Stimulated activated CD4-positive, alpha-beta T cell treated with anti-CD3 and anti-CD28 coated beads, TNF-alpha, amount 100 ng/mL, for 48 hours (primary cell): ENCODE measurements at regions not wholly inside any gene's neighbourhood (a gene's known extent, or its start where the extent isn't known, plus 50 kb on each side); places are given as distances from the start of the nearest gene placed in this dataset.
A peak's percentile ranks its signal among the peaks of the same experiment; 100 is the strongest.

Source experiments
- DNase-seq, 3 donors: peaks; one replicate each; pipeline ENCODE4 v3.0.0-alpha.2; 2020; ENCODE audit warnings: low read depth in 3 of 3

DNA sequence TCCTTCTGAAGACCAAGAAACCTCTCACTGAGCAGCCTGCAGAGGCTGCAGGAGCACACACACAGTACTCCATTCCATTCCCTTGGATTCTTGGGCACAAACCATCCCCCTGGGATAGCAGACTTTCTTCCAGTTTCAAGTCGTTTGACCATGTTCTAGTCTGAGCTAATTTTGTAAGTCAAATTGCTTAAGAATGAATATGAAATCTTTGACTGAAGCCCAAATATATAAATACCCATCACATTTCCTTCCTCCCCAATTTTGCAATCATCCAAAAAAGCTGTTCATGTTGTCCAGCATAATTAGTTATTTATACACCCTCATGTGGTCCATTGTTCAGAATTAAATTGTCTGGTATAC lies 231.2 kb upstream of the TPRG1 start:
- no peak for DNase-seq

DNA sequence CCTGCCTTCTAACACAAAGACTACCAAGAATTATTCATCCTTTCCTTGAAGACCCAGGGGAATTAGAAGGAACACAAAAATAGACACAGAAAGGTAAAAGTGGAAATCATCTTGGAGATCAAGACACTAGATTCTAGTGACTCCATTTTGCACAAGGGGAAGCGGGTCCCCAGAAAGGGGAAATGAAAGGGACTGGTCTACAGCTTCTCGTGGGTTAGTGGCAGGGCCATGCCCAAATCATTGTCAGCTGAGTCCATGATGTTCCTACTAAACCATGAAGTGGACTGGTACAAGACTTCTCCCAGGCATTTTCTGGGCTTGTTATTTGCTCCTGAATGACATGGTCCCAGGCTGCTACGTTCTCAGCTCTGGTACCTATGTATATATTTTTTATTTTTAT lies 230.7 kb upstream of the TPRG1 start:
- DNase-seq = no peak

DNA sequence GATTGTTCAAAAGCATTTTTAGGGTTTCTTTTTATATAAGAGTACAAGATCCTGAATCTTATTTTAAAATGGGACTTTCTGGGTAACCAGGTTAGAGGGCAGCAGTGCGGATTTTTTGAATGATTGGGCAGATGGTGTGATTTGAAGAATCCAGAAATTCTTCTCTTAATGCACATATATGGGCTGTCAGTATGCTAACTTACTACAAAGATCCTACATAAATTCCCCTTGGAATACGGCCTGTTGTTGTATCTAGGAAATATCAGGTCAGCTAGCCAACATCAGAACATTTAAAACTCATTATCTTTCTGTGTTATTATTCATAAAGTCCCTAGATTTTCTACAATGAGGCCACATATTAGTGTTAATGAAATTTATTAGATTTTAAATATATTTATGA lies 229.6 kb upstream of the TPRG1 start:
- DNase-seq = no peak

DNA sequence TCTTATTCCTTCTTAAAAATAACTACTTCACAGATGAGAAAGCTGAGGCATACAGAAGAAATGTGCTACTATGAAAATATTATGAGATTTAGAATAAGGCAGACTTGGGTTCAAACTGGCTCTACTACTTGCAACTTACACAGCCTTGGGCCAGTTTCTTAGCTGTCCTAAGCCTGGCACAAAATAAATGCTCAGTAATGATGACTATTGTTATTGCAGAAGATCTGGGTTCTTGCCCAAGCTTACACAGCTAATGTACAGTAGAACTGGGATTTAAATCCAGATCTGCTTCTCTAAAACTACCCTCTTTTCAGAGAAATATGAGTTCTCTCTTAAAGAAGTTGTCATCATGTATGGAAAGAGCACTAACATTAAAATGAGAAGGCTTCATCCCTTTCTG lies 228.2 kb upstream of the TPRG1 start:
- no peak for DNase-seq

DNA sequence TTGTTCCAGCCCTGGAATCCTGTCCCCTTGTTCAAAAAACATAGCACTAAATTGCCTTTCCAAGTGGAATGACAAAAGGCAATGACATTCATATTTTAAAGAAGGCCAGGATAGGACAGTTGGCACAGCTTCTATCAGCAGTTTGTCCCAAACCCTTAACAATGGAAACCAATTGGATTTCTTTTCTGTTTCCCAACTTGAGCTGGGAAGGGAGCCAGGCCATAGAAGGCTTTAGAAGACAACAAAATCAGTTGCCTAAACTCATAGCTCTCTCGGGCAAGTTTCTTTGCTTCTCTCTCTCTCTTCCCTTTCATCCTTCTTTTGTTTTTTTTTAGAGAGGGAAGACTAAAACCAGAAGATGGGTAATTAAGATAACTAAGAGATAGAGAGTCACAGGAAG lies 227.7 kb upstream of the TPRG1 start:
- no peak for DNase-seq

DNA sequence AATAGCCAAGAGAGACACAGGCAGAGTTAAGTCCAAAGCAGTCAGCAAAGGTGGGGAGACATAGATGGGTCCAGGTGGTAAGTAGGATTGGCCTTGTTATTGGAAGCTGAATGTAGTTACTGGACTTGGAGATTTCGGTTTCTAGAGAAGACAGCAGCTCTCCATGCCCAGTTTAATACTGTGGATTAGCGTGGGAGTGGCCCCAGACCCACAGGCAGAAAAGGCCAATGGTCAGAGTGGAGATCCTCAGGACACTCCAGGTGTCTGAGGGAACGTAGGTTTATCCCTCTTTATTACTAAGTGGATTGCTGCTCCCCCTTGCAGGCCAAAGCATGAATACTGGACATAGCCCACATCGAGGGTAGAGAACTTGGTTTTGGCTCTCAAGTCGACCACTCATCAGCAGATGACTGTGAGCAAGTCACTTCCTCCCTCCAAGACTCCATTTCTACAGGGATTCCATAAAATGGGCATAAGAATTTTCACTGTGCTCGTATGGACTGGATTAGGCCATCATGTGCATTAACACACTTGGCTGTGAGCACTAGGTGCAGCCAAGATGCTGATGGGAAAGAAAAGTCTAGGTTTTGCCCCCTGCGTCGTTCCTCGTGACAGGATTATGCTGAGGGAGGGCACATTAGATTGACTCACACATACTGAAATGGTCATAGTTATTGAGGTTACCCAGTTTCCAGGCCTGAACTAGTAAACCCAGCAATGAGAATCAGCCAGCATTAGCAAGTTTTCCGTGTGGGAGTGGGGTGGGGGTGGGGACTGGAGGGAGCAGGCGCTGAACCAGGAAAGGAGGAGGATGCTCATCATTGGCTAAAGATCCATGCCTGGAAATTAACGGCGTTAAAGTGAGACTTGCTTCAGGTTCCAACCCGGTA lies 225.2 kb upstream of the TPRG1 start:
- no peak for DNase-seq

DNA sequence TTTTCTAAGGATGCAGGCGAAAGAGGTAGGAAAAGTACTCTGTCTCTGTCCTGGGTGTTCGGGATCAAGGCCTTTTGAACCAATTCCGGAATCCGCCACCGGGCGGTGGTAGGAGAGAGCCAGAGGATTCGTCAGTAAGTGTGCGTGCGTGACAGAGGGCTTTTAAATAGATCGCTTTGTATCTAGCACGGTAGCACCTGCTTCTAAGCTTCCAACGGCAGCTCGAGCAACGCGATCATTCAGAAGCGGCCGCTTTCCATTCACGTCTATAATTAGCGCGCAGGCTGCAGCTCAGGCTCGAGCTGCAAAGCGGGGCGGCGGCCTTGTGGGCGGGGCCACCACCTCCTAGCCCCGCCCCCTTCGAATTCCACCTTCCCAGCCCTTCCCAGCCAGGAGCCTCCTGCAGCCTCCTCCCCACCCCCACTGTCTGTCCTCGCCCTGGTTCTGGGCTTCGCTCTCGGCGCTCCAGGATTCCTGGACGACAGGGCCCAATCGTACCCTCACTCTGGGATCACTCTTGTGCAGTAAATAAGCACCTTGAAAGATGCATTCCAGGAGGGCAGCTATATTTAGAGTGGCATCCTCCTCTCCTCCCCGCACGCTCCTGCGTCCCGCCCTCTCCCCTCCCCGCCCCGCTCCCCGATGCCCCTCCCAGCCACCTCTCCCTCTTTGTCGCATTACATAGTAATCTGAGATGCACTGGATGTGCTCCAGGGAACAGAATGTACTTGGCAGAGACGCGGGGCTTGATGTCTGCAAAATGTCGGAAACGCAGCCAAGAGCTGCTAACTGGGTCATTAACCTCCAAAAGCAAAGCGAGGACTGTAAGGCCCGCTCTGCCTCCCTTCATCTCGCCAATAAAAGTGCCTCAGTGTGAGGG lies 224.1 kb upstream of the TPRG1 start:
- DNase-seq = no peak

DNA sequence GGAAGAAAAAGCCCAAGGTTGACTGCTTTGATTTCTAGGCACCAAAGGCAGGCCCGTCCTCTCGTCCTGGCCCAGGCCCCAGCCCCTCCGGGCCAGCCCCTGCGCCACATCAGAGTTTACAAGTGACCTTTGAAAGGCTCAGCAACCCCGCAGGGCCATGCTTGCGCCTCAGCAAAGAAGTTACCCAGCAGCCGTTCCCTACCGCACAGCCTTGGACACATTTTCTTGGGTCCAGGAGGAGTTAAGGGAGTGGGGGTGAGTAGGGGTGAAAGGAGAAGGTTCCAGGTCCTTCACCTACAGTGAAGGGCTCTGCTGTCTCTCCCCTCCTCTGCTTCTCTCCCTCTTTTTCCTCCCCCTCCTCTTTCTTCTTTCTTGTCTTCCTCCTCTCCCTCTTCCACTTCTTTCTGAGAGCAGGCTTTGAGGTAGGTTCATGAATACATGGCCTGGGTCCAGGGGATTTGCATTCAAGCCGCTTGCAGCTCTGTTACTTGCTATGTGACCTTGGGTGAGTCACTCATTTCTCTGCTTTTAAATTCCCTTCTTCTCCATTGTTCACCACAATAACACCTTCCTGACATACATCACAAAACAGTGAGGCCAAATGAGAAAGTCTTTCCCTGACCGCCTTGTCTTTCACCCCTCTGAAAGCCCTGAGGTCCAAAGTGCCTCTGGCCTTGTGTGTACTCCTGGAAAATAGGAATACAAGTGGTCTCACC lies 223.3 kb upstream of the TPRG1 start:
- DNase-seq = no peak

DNA sequence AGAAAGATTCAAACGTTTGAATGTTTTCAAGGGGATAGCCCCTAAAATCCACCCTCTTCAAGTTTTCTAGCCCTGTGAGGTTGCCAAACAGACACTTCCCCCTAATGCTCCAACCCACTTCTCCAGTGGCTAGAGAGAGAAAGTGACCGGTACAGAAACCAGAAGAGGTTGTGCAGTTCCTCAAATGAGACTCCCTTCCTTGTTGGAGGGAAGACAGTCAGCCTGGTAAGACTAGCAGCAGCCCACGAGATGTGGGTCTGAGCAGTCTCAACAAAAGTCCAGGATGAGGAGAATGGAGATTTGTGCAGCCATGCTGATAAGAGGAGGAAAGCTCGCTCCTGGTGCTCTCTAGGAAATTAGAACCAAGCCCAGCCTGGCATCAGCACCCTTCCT lies 222.8 kb upstream of the TPRG1 start:
- no peak for DNase-seq

DNA sequence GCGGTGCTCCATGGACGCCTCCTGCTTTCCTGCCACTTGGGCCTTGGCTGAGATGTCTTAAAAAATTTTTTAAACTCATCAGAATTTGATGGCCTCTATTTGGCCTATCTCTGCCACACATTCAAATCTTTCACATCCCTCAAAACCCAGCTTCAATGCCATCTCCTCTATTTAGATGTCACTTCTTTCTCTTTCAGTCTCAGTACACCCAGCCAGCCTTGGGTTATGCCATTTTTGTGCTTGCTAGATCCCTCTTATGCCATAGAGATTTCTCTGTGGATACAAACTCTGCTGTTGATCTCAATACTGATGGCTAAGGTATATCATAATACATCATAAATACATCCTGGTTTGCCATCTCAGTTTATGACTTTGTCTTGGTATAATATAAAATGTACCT lies 222.3 kb upstream of the TPRG1 start:
- DNase-seq = no peak

DNA sequence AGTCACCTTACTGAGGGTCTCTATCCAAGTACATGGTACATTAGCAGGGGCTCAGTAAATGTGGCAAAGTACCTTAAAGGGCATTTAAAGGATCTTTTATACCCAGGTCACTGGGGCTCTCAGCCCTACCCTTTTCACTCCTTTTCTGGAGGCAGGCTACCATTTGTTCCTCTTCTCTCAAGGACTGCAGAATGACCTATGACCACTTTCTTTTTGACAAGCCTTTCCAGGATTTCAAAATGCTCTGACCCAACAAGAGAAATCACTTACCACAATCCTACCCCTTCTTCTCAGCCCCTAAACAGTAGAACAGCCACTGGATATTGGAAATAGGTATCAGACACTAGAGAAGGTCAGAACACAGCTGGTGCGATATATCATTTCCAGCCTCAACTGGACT lies 221.8 kb upstream of the TPRG1 start:
- DNase-seq = no peak

DNA sequence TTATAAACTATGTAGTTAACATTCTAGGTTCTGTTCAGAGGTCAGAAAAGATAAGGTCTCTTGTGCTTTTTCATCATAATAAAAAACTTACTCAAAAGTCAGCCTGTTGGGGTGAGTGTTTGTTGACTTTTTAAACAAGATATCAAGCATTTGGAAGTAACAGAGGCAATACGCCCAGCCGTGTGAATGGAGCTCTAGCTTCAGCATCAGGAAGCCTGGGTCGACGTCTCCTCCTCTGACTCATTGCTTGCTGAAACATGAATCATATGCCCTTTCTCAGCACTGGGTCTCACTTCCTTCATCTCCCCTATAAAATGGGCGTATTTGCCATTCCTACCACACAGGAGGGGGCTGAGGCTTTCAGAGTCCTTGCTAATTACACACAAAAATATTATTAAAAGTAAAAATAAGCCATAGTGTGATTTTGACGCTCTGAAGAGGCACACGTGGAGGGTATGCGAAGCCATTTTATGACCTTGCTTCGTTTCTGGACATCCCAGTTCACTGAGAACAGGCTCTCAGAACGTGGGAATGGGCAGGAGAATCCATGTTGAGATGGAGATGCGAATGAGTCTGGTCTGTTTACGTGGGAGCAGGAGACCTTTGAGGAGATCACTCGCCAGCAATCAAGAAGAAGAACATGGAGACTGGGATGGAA lies 220.8 kb upstream of the TPRG1 start:
- DNase-seq = peak in 2 of 3 donors; percentile 29 to 30

DNA sequence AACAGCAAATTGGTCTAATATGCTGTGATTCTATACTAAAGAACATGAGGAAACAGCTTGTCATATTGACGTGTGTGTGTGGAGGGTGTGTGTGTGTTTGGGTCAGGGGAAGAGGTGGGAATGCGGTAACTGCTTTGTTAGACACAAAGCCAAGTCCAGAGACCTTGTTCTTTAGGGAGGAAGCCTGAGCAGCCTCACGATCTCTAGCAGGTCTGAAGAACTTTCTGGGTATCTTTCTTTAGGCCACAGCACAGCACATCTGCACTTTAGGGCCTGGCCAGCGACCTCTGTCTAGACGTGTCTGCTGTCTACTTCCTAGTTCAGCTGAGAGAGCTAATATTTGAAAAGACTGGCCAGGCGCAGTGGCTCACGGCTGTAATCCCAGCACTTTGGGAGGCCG lies 220.0 kb upstream of the TPRG1 start:
- DNase-seq = no peak

DNA sequence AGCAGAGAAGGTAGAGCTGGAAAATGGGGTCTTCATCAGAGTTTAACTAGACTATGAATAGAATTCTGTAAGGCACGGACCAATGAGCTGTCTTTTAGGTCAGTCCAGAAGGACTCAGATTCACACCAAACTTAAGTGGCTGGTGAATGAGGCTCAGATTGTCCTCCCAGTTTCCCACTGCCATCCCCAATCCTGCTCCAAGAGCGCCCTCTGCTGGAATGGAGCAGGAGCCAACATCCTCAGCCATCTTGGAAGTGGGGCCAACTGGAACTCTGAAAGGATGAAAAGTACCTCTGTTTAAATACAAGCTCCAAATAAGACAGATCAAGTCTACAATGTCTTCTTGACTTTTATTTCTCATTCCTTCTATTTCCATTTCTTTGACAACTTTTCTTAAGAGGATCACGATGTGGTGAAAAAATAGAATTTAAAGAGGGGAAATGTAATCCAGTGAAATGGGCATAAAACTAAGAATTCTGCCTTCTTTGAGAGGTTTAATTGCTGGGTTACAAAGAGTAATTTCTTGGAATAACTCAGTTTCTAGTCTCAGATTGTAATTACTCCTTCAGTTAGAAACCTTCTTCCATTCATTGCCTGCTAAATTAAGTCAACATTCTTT lies 217.1 kb upstream of the TPRG1 start:
- DNase-seq = peak; percentile 67 to 84 (median 82)

DNA sequence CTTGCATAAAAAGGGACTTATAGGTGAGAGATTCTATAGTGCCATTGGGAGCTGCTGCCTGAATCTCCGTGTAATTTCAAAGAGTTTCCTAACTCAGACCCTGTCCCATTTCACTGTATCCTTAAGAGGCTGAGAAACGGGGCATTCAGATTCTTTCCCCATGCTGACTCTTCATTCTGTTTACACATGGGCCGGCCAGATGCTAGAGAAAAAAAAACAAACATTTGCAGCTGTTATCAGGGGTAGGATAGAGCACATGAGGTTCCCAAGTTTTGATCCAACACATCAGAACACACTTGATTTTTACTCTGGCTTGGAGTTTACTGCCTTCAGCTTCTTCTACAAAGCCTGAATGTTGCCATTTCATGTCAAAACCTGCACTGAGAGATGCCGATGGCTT lies 215.9 kb upstream of the TPRG1 start:
- no peak for DNase-seq

DNA sequence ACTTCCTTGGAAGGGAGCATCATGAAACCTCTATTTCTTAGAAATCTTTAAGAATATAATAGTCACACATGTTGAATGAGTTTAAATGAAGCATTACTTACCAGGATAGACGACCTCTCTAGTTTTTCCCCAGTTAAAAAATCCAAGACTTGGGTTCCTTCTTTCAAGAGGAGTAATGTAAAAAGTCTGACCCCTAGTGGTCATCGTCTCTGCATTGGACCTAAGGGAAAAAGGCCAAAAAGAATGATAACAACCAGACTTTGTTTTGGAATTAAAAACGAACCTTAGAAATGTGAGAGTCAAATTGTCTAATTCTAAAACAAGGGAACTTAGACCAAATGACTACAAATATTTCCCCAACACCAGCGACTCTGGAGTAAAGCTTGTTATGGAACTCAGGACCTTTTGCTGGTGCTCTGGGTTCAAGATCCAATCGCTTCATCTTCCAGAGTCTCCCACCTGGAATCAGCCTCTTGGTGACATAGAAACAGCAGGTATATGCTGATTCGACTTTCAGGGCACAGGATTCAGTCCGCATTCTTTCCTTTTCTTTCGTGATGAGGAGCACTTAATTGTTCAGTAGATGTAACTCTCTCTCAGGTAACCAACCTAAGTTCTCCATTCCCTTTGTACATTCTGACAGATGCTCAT lies 214.8 kb upstream of the TPRG1 start:
- DNase-seq = no peak

DNA sequence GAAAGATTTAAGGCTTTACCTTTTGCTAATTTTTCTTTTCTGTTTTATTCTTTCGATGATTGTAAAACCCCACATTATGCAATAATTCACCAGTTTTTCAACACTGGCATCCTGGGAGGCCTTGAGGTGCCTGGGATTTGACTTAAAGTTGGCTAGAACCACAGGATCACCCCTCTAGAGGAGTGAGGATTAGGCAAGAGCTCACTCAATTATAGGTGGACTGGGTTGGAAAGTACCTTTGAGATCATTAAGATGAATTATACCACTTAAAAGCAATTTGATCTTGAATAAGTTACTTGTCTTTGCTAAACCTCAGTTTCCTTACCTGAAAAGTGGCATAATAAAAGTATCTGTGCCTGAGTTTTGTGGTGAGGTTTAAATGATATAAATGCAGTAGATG lies 212.8 kb upstream of the TPRG1 start:
- no peak for DNase-seq

DNA sequence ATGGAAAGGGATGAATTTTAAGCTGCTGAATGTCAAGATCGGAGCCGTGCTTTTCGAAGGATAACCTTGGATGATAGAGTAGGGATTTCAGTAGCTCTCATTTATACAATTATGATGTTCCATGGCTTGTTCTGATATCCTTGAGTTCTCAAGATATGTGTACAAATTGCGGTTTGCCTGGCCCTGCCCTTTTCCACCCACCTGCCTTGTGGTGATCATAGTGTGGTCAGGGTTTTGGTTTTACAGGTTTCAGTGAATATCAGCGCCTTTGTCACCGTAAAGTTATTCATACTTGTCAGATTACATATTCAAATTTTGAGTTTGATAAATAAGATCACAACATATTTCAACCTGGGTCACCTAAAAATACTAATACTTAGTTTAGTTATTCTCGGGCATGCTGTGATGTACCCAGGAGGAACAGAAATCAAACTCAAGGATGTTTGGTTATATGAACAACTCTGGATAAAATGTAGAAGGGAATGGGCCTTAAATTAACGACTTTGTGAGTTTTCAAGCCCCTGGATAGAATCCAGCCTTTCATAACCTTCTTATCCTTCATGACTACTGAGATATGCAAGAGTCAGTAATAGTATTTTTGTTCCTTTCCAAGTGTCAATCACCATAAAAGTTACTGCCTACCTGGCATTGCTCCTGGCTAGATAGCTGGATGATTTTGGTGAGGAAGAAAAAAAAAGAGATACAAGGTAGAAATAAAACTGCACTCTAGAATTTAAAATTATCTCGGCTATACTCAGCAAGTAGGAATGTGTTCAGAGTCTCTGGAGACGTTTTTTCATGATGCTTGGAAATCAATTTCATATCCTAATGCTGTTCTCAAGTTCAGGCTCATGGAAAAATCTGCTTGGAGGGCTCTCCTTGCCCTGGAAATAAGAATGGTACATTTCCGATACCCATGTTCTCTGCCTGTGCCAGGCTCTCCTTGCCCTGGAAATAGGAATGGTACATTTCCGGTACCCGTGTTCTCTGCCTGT lies 209.2 kb upstream of the TPRG1 start:
- DNase-seq = no peak

DNA sequence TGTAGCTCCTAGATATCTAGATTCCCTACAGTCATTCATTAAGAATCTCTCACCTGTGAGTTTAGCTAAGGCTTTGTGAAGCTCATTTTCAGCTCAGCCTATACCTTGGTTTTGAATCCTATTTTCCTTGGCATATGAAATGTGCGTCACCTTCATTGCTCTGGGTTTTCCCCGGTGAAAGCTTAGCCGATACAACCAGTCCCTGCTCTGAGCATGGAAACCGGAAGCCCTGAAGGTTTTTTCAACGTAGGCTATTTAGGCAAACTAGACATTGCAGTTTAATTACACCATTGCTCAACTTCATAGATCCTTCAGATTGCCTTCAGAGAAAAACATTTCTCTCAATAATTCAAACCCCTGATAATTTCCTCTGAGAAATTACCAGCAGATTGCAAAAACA lies 206.8 kb upstream of the TPRG1 start:
- DNase-seq = no peak

DNA sequence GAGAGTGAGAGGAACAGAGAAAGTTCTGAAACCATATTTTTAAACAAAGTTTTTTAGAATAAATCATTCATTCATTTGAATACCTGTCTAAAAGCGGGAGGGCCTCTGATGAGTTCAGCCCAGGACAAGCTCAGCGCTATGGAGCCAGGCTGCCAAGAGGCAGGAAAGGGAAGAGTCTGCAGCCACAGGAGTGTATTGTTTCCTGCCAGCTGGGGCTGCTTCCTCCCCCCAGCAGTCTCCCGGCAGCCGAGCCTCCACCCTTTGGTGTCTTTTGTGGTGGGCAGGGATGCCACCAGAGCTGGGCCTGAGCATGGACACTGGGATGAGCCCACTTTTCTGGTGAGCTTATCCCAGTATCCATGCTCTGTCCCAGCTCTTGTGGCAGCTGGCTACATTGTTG lies 199.5 kb upstream of the TPRG1 start:
- DNase-seq = no peak
